Neural progenitor cell (in vitro differentiated cells): ENCODE measurements at regions not wholly inside any gene's neighbourhood (a gene's known extent, or its start where the extent isn't known, plus 50 kb on each side); places are given as distances from the start of the nearest gene placed in this dataset.

ENCODE experiments used
- DNase-seq: peaks from one replicate; pipeline ENCODE4 v3.0.0-alpha.2; 2016; ENCODE audit warnings: low spot score
- H2AFZ ChIP-seq: fragments of 200-600 bp; sonication (generic); replicated peaks from 2 replicates; pipeline ENCODE4 v1.6.1; 2016; ENCODE audit warnings: antibody characterized with exemption
- H3F3A ChIP-seq: fragments of 200-600 bp; sonication (generic); 2 replicates; pipeline ENCODE4 v1.6.1; 2016; ENCODE audit warnings: antibody characterized with exemption, low read depth
- H3K27ac ChIP-seq: fragments of 200-600 bp; sonication (generic); 2 replicates; pipeline ENCODE4 v1.5.1; 2016; ENCODE audit warnings: mild to moderate bottlenecking
- H3K27me3 ChIP-seq: fragments of 200-600 bp; sonication (generic); 2 replicates; pipeline ENCODE4 v1.6.1; 2016; ENCODE audit warnings: mild to moderate bottlenecking, moderate library complexity
- H3K36me3 ChIP-seq: fragments of 200-600 bp; sonication (generic); 2 replicates; pipeline ENCODE4 v1.5.1; 2016
- H3K4me1 ChIP-seq: fragments of 200-600 bp; sonication (generic); 2 replicates; pipeline ENCODE4 v1.6.1; 2016; ENCODE audit warnings: mixed run types
- H3K4me2 ChIP-seq: fragments of 200-600 bp; sonication (generic); 2 replicates; pipeline ENCODE4 v1.6.1; 2016
- H3K4me3 ChIP-seq: fragments of 200-600 bp; sonication (generic); 2 replicates; pipeline ENCODE4 v1.5.1; 2016
- H3K79me2 ChIP-seq: fragments of 200-600 bp; sonication (generic); 2 replicates; pipeline ENCODE4 v1.6.1; 2016; ENCODE audit warnings: low read depth
- H3K9ac ChIP-seq: fragments of 200-600 bp; sonication (generic); 2 replicates; pipeline ENCODE4 v1.6.1; 2016
- H3K9me3 ChIP-seq: fragments of 200-600 bp; sonication (generic); 2 replicates; pipeline ENCODE4 v1.5.1; 2016; ENCODE audit warnings: low read depth
- H4K20me1 ChIP-seq: fragments of 200-600 bp; sonication (generic); 2 replicates; pipeline ENCODE4 v1.6.1; 2016; ENCODE audit warnings: low read depth
- H3K27ac Mint-ChIP-seq: 3 replicates; pipeline ENCODE4 v1.8.0; 2021; ENCODE audit warnings: mixed read lengths
- H3K27me3 Mint-ChIP-seq: 2 replicates; pipeline ENCODE4 v1.8.0; 2022; ENCODE audit warnings: low read depth, mild to moderate bottlenecking, inconsistent platforms, moderate library complexity, mixed read lengths; ENCODE audit not compliant: insufficient read depth
- H3K36me3 Mint-ChIP-seq: 3 replicates; pipeline ENCODE4 v1.8.0; 2021; ENCODE audit warnings: mixed read lengths
- H3K4me1 Mint-ChIP-seq: 3 replicates; pipeline ENCODE4 v1.8.0; 2021; ENCODE audit warnings: mixed read lengths
- H3K4me3 Mint-ChIP-seq: 3 replicates; pipeline ENCODE4 v1.8.0; 2021; ENCODE audit warnings: mild to moderate bottlenecking, moderate library complexity, mixed read lengths
- H3K9me3 Mint-ChIP-seq: 3 replicates; pipeline ENCODE4 v1.8.0; 2020; ENCODE audit warnings: mixed read lengths
- EZH2 ChIP-seq: fragments of 200-600 bp; sonication (generic); IDR thresholded peaks from 2 replicates; pipeline ENCODE4 v1.6.1; 2017; ENCODE audit warnings: antibody characterized with exemption, mild to moderate bottlenecking, moderate library complexity
- EZH2phosphoT487 ChIP-seq: fragments of 200-600 bp; sonication (generic); IDR thresholded peaks from 2 replicates; pipeline ENCODE4 v1.6.1; 2017; ENCODE audit warnings: antibody characterized with exemption
- TF ChIP-seq, protein P1 (sequence below): fragments of 200-600 bp; sonication (generic); IDR thresholded peaks from 2 replicates; pipeline ENCODE4 v1.5.1; 2017; ENCODE audit warnings: antibody characterized with exemption, mild to moderate bottlenecking

DNA sequence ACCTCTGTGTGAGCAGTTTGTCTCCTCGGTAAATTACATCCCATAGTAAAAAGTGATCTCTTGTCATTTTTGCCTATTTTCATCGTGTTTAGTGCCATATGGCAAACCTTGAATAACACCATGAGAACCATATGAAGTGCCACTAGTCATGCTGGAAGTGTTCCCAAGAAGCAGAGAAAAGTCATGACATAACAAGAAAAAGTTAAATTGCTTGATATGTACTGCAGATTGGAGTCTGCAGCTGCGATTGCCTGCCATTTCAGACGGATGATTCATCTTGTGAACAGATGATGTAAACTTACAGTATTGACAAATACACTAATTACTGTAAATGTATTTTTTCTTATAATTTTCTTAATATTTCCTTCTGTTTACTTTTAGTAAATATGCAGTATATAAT is 846.7 kb downstream of the BCL11A start:
- peaks cover 4% of the 10 kb centered on the region for H3K27me3 Mint-ChIP-seq

DNA sequence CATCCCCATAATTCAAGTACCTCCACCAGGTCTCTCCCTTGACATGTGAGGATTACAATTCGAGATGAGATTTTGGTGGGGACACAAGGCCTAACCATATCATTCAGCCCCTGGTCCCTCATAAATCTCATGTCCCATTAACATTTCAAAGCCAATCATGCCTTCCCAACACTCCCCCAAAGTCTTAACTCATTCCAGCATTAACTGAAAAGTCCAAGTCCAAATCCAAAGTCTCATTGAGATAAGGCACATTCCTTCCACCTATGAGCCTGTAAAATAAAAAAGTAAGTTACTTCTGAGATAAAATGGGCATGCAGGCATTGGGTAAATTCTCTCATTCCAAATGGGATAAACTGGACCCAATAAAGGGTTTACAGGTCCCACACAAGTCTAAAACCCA is 849.7 kb downstream of the BCL11A start:
- Mint-ChIP-seq H3K4me1 (no peaks in the 10 kb centered on the region), H3K27ac (no peak overlapping the region), H3K4me3 (no peak overlapping the region), H3K27me3 (peaks cover 4% of the 10 kb centered on the region), H3K36me3 (no peaks in the 10 kb centered on the region), H3K9me3 (no peaks in the 10 kb centered on the region)
- Histone ChIP-seq H2AFZ (no peak overlapping the region), H3K79me2 (no peaks in the 10 kb centered on the region), H3K4me2 (no peak overlapping the region), H4K20me1 (no peaks in the 10 kb centered on the region), H3K9ac (no peak overlapping the region), H3K4me1 (no peaks in the 10 kb centered on the region), H3K27ac (no peak overlapping the region), H3K4me3 (no peak overlapping the region), H3K36me3 (no peaks in the 10 kb centered on the region), H3K27me3 (no peaks in the 10 kb centered on the region), H3F3A (no peaks in the 10 kb centered on the region), H3K9me3 (no peaks in the 10 kb centered on the region)
- TF ChIP-seq EZH2phosphoT487 (no peak), EZH2 (no peak)
- TF ChIP-seq, protein P1, sequence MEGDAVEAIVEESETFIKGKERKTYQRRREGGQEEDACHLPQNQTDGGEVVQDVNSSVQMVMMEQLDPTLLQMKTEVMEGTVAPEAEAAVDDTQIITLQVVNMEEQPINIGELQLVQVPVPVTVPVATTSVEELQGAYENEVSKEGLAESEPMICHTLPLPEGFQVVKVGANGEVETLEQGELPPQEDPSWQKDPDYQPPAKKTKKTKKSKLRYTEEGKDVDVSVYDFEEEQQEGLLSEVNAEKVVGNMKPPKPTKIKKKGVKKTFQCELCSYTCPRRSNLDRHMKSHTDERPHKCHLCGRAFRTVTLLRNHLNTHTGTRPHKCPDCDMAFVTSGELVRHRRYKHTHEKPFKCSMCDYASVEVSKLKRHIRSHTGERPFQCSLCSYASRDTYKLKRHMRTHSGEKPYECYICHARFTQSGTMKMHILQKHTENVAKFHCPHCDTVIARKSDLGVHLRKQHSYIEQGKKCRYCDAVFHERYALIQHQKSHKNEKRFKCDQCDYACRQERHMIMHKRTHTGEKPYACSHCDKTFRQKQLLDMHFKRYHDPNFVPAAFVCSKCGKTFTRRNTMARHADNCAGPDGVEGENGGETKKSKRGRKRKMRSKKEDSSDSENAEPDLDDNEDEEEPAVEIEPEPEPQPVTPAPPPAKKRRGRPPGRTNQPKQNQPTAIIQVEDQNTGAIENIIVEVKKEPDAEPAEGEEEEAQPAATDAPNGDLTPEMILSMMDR = no peak
- no peak for DNase-seq

More for the DNA sequence above, 846.7 kb downstream of the BCL11A start:
- H3F3A ChIP-seq = no peaks in the 10 kb centered on the region
- H3K27me3 ChIP-seq = no peaks in the 10 kb centered on the region
- DNase-seq = no peak
- TF ChIP-seq EZH2 (no peak), EZH2phosphoT487 (no peak)
- TF ChIP-seq, protein P1 = no peak
- no peaks in the 10 kb centered on the region for H3K4me1 Mint-ChIP-seq
- no peaks in the 10 kb centered on the region for H3K36me3 Mint-ChIP-seq
- no peak overlapping the region for H3K27ac Mint-ChIP-seq
- no peaks in the 10 kb centered on the region for H3K4me1 ChIP-seq
- no peak overlapping the region for H3K4me2 ChIP-seq
- H3K79me2 ChIP-seq = no peaks in the 10 kb centered on the region
- H2AFZ ChIP-seq = no peak overlapping the region
- no peaks in the 10 kb centered on the region for H3K36me3 ChIP-seq
- H4K20me1 ChIP-seq = no peaks in the 10 kb centered on the region
- H3K9me3 Mint-ChIP-seq = no peaks in the 10 kb centered on the region
- H3K9ac ChIP-seq = no peak overlapping the region
- H3K9me3 ChIP-seq = no peaks in the 10 kb centered on the region
- no peak overlapping the region for H3K4me3 ChIP-seq
- no peak overlapping the region for H3K4me3 Mint-ChIP-seq
- no peak overlapping the region for H3K27ac ChIP-seq

DNA sequence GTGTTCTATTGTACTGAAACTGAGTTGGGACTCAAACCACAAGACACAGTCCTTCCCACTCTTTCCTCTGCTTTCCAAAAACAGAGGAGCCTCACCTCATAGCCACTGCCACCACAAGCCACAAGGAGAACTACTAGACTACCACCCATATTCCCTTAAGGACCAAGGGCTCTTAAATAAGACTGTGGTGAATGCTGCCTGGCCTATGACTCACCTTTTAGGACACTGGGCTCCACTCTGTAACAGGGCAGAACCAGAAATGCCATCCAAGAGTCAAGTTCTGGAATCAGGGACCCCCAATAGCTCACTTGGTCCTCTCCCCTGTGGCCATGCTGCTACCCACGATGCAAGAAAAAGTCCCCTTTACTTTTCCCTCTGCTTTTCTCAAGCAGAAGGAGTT is 851.4 kb downstream of the BCL11A start:
- Histone ChIP-seq H3K27ac (no peak overlapping the region), H3K27me3 (no peaks in the 10 kb centered on the region), H3F3A (no peaks in the 10 kb centered on the region), H3K4me3 (no peak overlapping the region), H4K20me1 (no peaks in the 10 kb centered on the region), H3K79me2 (no peaks in the 10 kb centered on the region), H3K4me1 (no peaks in the 10 kb centered on the region), H3K36me3 (no peaks in the 10 kb centered on the region), H2AFZ (no peak overlapping the region), H3K9ac (no peak overlapping the region), H3K9me3 (no peaks in the 10 kb centered on the region), H3K4me2 (no peak overlapping the region)
- Mint-ChIP-seq H3K36me3 (no peaks in the 10 kb centered on the region), H3K9me3 (no peaks in the 10 kb centered on the region), H3K27me3 (peaks cover 4% of the 10 kb centered on the region), H3K4me1 (no peaks in the 10 kb centered on the region), H3K27ac (no peak overlapping the region), H3K4me3 (no peak overlapping the region)
- DNase-seq = no peak
- TF ChIP-seq EZH2phosphoT487 (no peak), EZH2 (no peak)

DNA sequence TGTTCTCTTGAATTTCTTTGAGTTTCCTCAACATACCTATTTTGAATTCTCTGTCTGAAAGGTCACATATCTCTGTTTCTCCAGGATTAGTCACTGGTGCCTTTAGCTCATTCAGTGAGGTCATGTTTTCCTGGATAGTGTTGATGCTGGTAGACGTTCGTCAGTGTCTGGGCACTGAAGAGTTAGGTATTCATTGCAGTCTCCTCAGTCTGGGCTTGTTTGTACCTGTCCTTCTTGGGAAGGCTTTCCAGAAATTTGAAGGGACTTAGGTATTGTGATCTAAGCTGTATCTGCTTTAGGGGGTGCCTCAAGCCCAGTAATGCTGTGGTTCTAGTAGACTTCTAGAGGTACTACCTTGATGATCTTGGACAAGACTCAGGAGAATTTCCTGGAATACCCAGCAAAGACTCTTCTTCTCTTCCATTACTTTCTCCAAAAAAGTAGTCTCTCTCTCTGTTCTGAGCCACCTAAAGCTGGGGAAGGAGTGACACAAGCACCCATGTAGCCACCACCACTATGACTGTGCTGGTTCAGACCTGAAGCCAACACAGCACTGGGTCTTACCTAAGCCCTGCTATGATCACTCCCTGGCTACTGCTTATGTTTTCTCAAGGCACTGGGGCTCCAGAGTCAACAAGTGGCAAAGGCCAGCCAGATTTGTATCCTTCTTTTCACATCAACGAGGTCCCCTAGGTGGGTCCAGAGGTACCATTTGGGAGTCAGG is 852.0 kb downstream of the BCL11A start:
- Histone ChIP-seq H3K9me3 (no peaks in the 10 kb centered on the region), H3K27ac (no peak overlapping the region), H3K79me2 (no peaks in the 10 kb centered on the region), H3K4me1 (no peaks in the 10 kb centered on the region), H3F3A (no peaks in the 10 kb centered on the region), H3K4me3 (no peak overlapping the region), H3K4me2 (no peak overlapping the region), H4K20me1 (no peaks in the 10 kb centered on the region), H2AFZ (no peak overlapping the region), H3K36me3 (no peaks in the 10 kb centered on the region), H3K27me3 (no peaks in the 10 kb centered on the region), H3K9ac (no peak overlapping the region)
- no peak for DNase-seq
- Mint-ChIP-seq H3K27me3 (peaks cover 4% of the 10 kb centered on the region), H3K27ac (no peak overlapping the region), H3K4me1 (no peaks in the 10 kb centered on the region), H3K4me3 (no peak overlapping the region), H3K36me3 (no peaks in the 10 kb centered on the region), H3K9me3 (no peaks in the 10 kb centered on the region)
- TF ChIP-seq EZH2 = no peak
- TF ChIP-seq, protein P1 = no peak
- no peak for TF ChIP-seq EZH2phosphoT487
